ENCODE measurements at regions not wholly inside any gene's neighbourhood (a gene's known extent, or its start where the extent isn't known, plus 50 kb on each side); places are given as distances from the start of the nearest gene placed in this dataset.

GRCh38 chr13:74765955-74766354, 631.8 kb upstream of the KLF12 start:
- no peak for TF ChIP-seq CTCF (IDR thresholded peaks at IDR 0.05; ENCODE audit: low read depth, low read length)
- TF ChIP-seq MAX (IDR thresholded peaks at IDR 0.05; ENCODE audit: low read depth, low read length), result no peak

All from NB4 (cell line).